ENCODE measurements at regions not wholly inside any gene's neighbourhood (a gene's known extent, or its start where the extent isn't known, plus 50 kb on each side); places are given as distances from the start of the nearest gene placed in this dataset.
A peak's percentile ranks its signal among the peaks of the same experiment; 100 is the strongest.
"Not testable (repeated sequence)": the region's sequence is repeated elsewhere in the genome, so short reads cannot be mapped to it uniquely, and the experiment has no call there.

GRCh38 chr10:30542001-30542894 lies 87.3 kb downstream of the LYZL2 start:
- peak overlapping the region in 1 of 2 donors; percentile 8 for H3K4me3 Mint-ChIP-seq
- no peak for DNase-seq
- H3K27me3 Mint-ChIP-seq (ENCODE audit: low read depth) = peaks cover 7% of the 10 kb centered on the region
- H3K36me3 Mint-ChIP-seq (ENCODE audit: insufficient read depth in 2 of 2) = no peaks in the 10 kb centered on the region
- ATAC-seq (replicated peaks in 1 of 2) = peak in 1 of 2 donors; percentile 36
- no peak overlapping the region for H3K27ac Mint-ChIP-seq
- peaks cover 17% of the 10 kb centered on the region for H3K4me1 Mint-ChIP-seq (ENCODE audit: low read depth)
- H3K9me3 Mint-ChIP-seq = no peaks in the 10 kb centered on the region

GRCh38 chr10:30540276-30540675 lies 89.3 kb downstream of the LYZL2 start:
- peak; percentile 27 to 79 for ATAC-seq (replicated peaks in 1 of 2)

GRCh38 chr10:30538086-30538485 lies 91.5 kb downstream of the LYZL2 start:
- H3K27me3 Mint-ChIP-seq (ENCODE audit: low read depth) = no peaks in the 10 kb centered on the region
- no peak overlapping the region for H3K4me3 Mint-ChIP-seq
- peaks cover 17% of the 10 kb centered on the region for H3K4me1 Mint-ChIP-seq (ENCODE audit: low read depth)
- no peak overlapping the region for H3K27ac Mint-ChIP-seq
- ATAC-seq (replicated peaks in 1 of 2) (no peak), DNase-seq (no peak)
- H3K9me3 Mint-ChIP-seq = no peaks in the 10 kb centered on the region
- peaks cover 0 to 1% of the 10 kb centered on the region in 2 donors for H3K36me3 Mint-ChIP-seq (ENCODE audit: insufficient read depth in 2 of 2)

More at GRCh38 chr10:30540276-30540675, 89.3 kb downstream of the LYZL2 start:
- H3K36me3 Mint-ChIP-seq (ENCODE audit: insufficient read depth in 2 of 2) = no peaks in the 10 kb centered on the region
- no peaks in the 10 kb centered on the region for H3K27me3 Mint-ChIP-seq (ENCODE audit: low read depth)
- H3K9me3 Mint-ChIP-seq = no peaks in the 10 kb centered on the region
- H3K27ac Mint-ChIP-seq = no peak overlapping the region
- no peak overlapping the region for H3K4me3 Mint-ChIP-seq
- peaks cover 17% of the 10 kb centered on the region for H3K4me1 Mint-ChIP-seq (ENCODE audit: low read depth)
- DNase-seq = no peak

GRCh38 chr10:30537586-30537985 lies 92.0 kb downstream of the LYZL2 start:
- Mint-ChIP-seq H3K27ac (no peak overlapping the region), H3K4me1 (ENCODE audit: low read depth) (peaks cover 13% of the 10 kb centered on the region), H3K4me3 (no peak overlapping the region), H3K27me3 (ENCODE audit: low read depth) (no peaks in the 10 kb centered on the region), H3K9me3 (no peaks in the 10 kb centered on the region), H3K36me3 (ENCODE audit: insufficient read depth in 2 of 2) (peaks cover 0 to 1% of the 10 kb centered on the region in 2 donors)
- no peak for DNase-seq
- no peak for ATAC-seq (replicated peaks in 1 of 2)

GRCh38 chr10:30537158-30537557 lies 92.4 kb downstream of the LYZL2 start:
- not testable (repeated sequence) for H3K9me3 Mint-ChIP-seq; ATAC-seq (replicated peaks in 1 of 2); H3K27me3 Mint-ChIP-seq (ENCODE audit: low read depth); DNase-seq; H3K36me3 Mint-ChIP-seq (ENCODE audit: insufficient read depth in 2 of 2); H3K4me3 Mint-ChIP-seq; H3K27ac Mint-ChIP-seq
- H3K4me1 Mint-ChIP-seq (ENCODE audit: low read depth) = peaks cover 13% of the 10 kb centered on the region

GRCh38 chr10:30536578-30536977 lies 93.0 kb downstream of the LYZL2 start:
- H3K4me3 Mint-ChIP-seq = no peak overlapping the region

GRCh38 chr10:30535677-30536076 lies 93.9 kb downstream of the LYZL2 start:
- Mint-ChIP-seq H3K4me3 (no peak overlapping the region), H3K27ac (no peak overlapping the region), H3K36me3 (ENCODE audit: insufficient read depth in 2 of 2) (peaks cover 0 to 1% of the 10 kb centered on the region in 2 donors), H3K27me3 (ENCODE audit: low read depth) (no peaks in the 10 kb centered on the region), H3K9me3 (no peaks in the 10 kb centered on the region), H3K4me1 (ENCODE audit: low read depth) (peaks cover 22% of the 10 kb centered on the region)
- no peak for ATAC-seq (replicated peaks in 1 of 2)
- DNase-seq = no peak

More at GRCh38 chr10:30536578-30536977, 93.0 kb downstream of the LYZL2 start:
- no peak for DNase-seq
- ATAC-seq (replicated peaks in 1 of 2) = no peak
- Mint-ChIP-seq H3K27me3 (ENCODE audit: low read depth) (no peaks in the 10 kb centered on the region), H3K27ac (peak overlapping the region; percentile 27), H3K9me3 (no peaks in the 10 kb centered on the region), H3K4me1 (ENCODE audit: low read depth) (peaks cover 15% of the 10 kb centered on the region), H3K36me3 (ENCODE audit: insufficient read depth in 2 of 2) (peaks cover 0 to 1% of the 10 kb centered on the region in 2 donors)

GRCh38 chr10:30534465-30535144 lies 94.9 kb downstream of the LYZL2 start:
- Mint-ChIP-seq H3K4me1 (ENCODE audit: low read depth) (peaks cover 27% of the 10 kb centered on the region), H3K9me3 (no peaks in the 10 kb centered on the region), H3K27me3 (ENCODE audit: low read depth) (no peaks in the 10 kb centered on the region), H3K36me3 (ENCODE audit: insufficient read depth in 2 of 2) (peaks cover 0 to 1% of the 10 kb centered on the region in 2 donors), H3K27ac (no peak overlapping the region), H3K4me3 (no peak overlapping the region)
- peak; percentile 65 to 75 for DNase-seq
- ATAC-seq (replicated peaks in 1 of 2) = peak; percentile 28 to 35

- Mint-ChIP-seq H3K4me3 (peak overlapping the region in 1 of 2 donors; percentile 14), H3K4me1 (ENCODE audit: low read depth) (peaks cover 54% of the 10 kb centered on the region), H3K36me3 (ENCODE audit: insufficient read depth in 2 of 2) (peaks cover 0 to 1% of the 10 kb centered on the region in 2 donors), H3K27me3 (ENCODE audit: low read depth) (no peaks in the 10 kb centered on the region), H3K27ac (peak overlapping the region; percentile 66), H3K9me3 (no peaks in the 10 kb centered on the region)
- ATAC-seq (replicated peaks in 1 of 2) (no peak), DNase-seq (no peak)
Observed at GRCh38 chr10:30531751-30532530, 97.6 kb downstream of the LYZL2 start.

GRCh38 chr10:30529373-30529998 lies 95.5 kb downstream of the MAP3K8 start:
- peak; percentile 85 to 87 for DNase-seq
- H3K4me3 Mint-ChIP-seq = peak overlapping the region; percentile 82 to 98
- no peaks in the 10 kb centered on the region for H3K36me3 Mint-ChIP-seq (ENCODE audit: insufficient read depth in 2 of 2)
- H3K27ac Mint-ChIP-seq = peak overlapping the region; percentile 82
- no peaks in the 10 kb centered on the region for H3K27me3 Mint-ChIP-seq (ENCODE audit: low read depth)
- H3K4me1 Mint-ChIP-seq (ENCODE audit: low read depth) = peaks cover 70% of the 10 kb centered on the region
- ATAC-seq (replicated peaks in 1 of 2) = peak; percentile 91 to 94
- H3K9me3 Mint-ChIP-seq = no peaks in the 10 kb centered on the region

GRCh38 chr10:30528429-30528786 lies 94.4 kb downstream of the MAP3K8 start:
- peak overlapping the region; percentile 85 for H3K27ac Mint-ChIP-seq
- peak overlapping the region; percentile 21 to 46 for H3K4me3 Mint-ChIP-seq
- ATAC-seq (replicated peaks in 1 of 2) (peak in 1 of 2 donors; percentile 25), DNase-seq (no peak)
- H3K4me1 Mint-ChIP-seq (ENCODE audit: low read depth) = peaks cover 70% of the 10 kb centered on the region
- no peaks in the 10 kb centered on the region for H3K9me3 Mint-ChIP-seq
- H3K27me3 Mint-ChIP-seq (ENCODE audit: low read depth) = no peaks in the 10 kb centered on the region
- H3K36me3 Mint-ChIP-seq (ENCODE audit: insufficient read depth in 2 of 2) = no peaks in the 10 kb centered on the region

- Mint-ChIP-seq H3K4me3 (peak overlapping the region; percentile 21 to 46), H3K36me3 (ENCODE audit: insufficient read depth in 2 of 2) (no peaks in the 10 kb centered on the region), H3K4me1 (ENCODE audit: low read depth) (peaks cover 70% of the 10 kb centered on the region), H3K27me3 (ENCODE audit: low read depth) (no peaks in the 10 kb centered on the region), H3K27ac (peak overlapping the region; percentile 85), H3K9me3 (no peaks in the 10 kb centered on the region)
- no peak for DNase-seq
- no peak for ATAC-seq (replicated peaks in 1 of 2)
Observed at GRCh38 chr10:30527623-30528428, 93.8 kb downstream of the MAP3K8 start.

All from activated T-cell treated with anti-CD3 and anti-CD28 coated beads, Interleukin-2, amount 50 U/mL, for 72 hours (primary cell).